Testis (tissue), 2 donors: ENCODE measurements at regions not wholly inside any gene's neighbourhood (a gene's known extent, or its start where the extent isn't known, plus 50 kb on each side); places are given as distances from the start of the nearest gene placed in this dataset.
"Not testable (repeated sequence)": the region's sequence is repeated elsewhere in the genome, so short reads cannot be mapped to it uniquely, and the experiment has no call there.

Source experiments
- DNase-seq: peaks from one replicate; pipeline ENCODE4 v3.0.0-alpha.2; 2019
- H3K27ac ChIP-seq, 2 donors: fragments of 200-600 bp; sonication (generic); one replicate each; pipeline ENCODE4 v1.5.1; 2019
- H3K27me3 ChIP-seq: fragments of 200-600 bp; sonication (generic); one replicate; pipeline ENCODE4 v1.5.1; 2019
- H3K36me3 ChIP-seq: fragments of 200-600 bp; sonication (generic); one replicate; pipeline ENCODE4 v1.5.1; 2017; ENCODE audit warnings: low read depth; ENCODE audit errors: missing control alignments
- H3K4me1 ChIP-seq: fragments of 200-600 bp; sonication (generic); one replicate; pipeline ENCODE4 v1.5.1; 2019
- H3K4me3 ChIP-seq, 2 donors: fragments of 200-600 bp; sonication (generic); one replicate each; pipeline ENCODE4 v1.5.1; 2017 to 2019
- H3K9me3 ChIP-seq: fragments of 200-600 bp; sonication (generic); one replicate; pipeline ENCODE4 v1.5.1; 2017
- POLR2A ChIP-seq: fragments of 450-650 bp; IDR thresholded peaks from one replicate; pipeline ENCODE4 v1.6.1; 2017; ENCODE audit warnings: antibody characterized with exemption, mild to moderate bottlenecking, moderate library complexity
- WGBS, 2 donors: methylation state at CpG; one replicate each; pipeline ENCODE4 v1.1.5; 2018; 5-methylcytosine and 5-hydroxymethylcytosine counted together
- intact Hi-C: fragments of 100-400 bp; cut with DNase I; formaldehyde crosslinking; loops from one replicate; pipeline ENCODE4 v1.15.1; 2023; ENCODE audit warnings: low total_unique reads
- TF ChIP-seq, protein P1 (sequence below), 3 experiments: fragments of 450-650 bp in 2 of 3; fragments of 200-600 bp in 1 of 3; sonication (generic) in 1 of 3; IDR thresholded peaks; one replicate each; pipeline ENCODE4 v1.5.1; 2016 to 2019; ENCODE audit warnings: antibody characterized with exemption in 3 of 3, mild to moderate bottlenecking in 2 of 3, moderate library complexity in 1 of 3

GRCh38 chr7:156379324-156380070, 261.1 kb upstream of the RNF32 start:
- Histone ChIP-seq H3K36me3 (no peaks in the 10 kb centered on the region), H3K9me3 (no peaks in the 10 kb centered on the region), H3K4me3 (no peak overlapping the region), H3K27me3 (no peaks in the 10 kb centered on the region), H3K4me1 (no peaks in the 10 kb centered on the region), H3K27ac (no peak overlapping the region)
- WGBS, 2 donors, result 64 to 68% methylated on average over 14 of the region's 14 CpGs
- TF ChIP-seq POLR2A, result no peak
- TF ChIP-seq, protein P1, sequence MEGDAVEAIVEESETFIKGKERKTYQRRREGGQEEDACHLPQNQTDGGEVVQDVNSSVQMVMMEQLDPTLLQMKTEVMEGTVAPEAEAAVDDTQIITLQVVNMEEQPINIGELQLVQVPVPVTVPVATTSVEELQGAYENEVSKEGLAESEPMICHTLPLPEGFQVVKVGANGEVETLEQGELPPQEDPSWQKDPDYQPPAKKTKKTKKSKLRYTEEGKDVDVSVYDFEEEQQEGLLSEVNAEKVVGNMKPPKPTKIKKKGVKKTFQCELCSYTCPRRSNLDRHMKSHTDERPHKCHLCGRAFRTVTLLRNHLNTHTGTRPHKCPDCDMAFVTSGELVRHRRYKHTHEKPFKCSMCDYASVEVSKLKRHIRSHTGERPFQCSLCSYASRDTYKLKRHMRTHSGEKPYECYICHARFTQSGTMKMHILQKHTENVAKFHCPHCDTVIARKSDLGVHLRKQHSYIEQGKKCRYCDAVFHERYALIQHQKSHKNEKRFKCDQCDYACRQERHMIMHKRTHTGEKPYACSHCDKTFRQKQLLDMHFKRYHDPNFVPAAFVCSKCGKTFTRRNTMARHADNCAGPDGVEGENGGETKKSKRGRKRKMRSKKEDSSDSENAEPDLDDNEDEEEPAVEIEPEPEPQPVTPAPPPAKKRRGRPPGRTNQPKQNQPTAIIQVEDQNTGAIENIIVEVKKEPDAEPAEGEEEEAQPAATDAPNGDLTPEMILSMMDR (IDR thresholded peaks at IDR 0.05), result no peak
- DNase-seq, result no peak
- intact Hi-C loops, result no loop called here

DNA sequence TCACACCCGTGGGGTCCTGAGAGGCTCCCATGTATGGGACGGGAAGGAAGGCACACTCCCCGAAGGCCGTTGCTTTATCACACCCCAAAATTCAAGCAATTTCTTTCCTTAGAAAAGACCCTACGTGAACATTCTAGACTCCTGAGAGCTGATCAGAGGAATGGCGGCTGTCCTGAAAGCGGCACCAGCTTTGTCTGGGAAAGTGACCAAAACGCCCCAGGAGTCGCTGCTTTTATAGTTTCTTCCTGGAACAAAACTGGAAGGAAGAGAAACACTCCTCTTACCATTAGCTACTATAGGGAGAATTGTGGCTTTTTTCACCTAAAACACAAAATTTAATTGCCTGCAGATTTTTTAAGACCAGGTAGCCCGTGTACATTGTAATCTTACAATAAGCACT, 261.8 kb upstream of the RNF32 start:
- 75 to 81% methylated on average over 10 of the region's 10 CpGs for WGBS, 2 donors
- Histone ChIP-seq H3K27me3 (no peaks in the 10 kb centered on the region), H3K4me1 (no peaks in the 10 kb centered on the region), H3K36me3 (no peaks in the 10 kb centered on the region), H3K4me3 (no peak overlapping the region), H3K27ac (no peak overlapping the region), H3K9me3 (no peaks in the 10 kb centered on the region)
- no peak for DNase-seq
- intact Hi-C loops, result no loop called here
- TF ChIP-seq, protein P1 (IDR thresholded peaks at IDR 0.05), result no peak
- TF ChIP-seq POLR2A, result no peak

DNA sequence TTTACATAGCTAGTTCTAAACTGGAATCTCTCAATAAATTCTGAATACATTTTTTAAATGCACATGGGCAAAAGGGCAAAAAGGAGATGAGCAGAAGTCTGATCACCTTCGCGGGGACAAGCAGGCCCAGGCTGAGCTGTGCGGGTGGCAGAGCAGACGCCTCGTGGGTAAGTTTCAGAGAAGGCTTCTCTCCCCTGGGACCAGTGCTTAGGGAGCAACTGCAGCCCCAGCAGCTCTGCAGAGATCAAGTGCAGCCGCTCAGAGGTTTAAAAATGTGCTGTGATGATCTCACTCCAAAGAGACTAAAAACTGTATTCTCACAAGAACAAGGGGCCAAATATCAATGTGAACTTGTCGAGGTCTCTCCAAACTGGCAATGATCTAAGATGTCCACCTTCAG, 264.3 kb upstream of the RNF32 start:
- TF ChIP-seq POLR2A, result no peak
- TF ChIP-seq, protein P1 (IDR thresholded peaks at IDR 0.05), result no peak
- Histone ChIP-seq H3K27ac (no peak overlapping the region), H3K4me1 (no peaks in the 10 kb centered on the region), H3K27me3 (no peaks in the 10 kb centered on the region), H3K36me3 (no peaks in the 10 kb centered on the region), H3K9me3 (no peaks in the 10 kb centered on the region), H3K4me3 (no peak overlapping the region)
- DNase-seq, result no peak
- intact Hi-C loops, result no loop called here
- WGBS, 2 donors, result 75 to 77% methylated on average over 7 of the region's 7 CpGs

- TF ChIP-seq, protein P1 (IDR thresholded peaks at IDR 0.05), result no peak
- no peak for TF ChIP-seq POLR2A
- H3K27me3 ChIP-seq, result no peaks in the 10 kb centered on the region
- WGBS, 2 donors, result 87 to 95% methylated on average over 4 of the region's 4 CpGs
- no peaks in the 10 kb centered on the region for H3K4me1 ChIP-seq
- H3K36me3 ChIP-seq, result no peaks in the 10 kb centered on the region
- no peak for DNase-seq
- H3K9me3 ChIP-seq, result no peaks in the 10 kb centered on the region
- no peak overlapping the region for H3K4me3 ChIP-seq
- no peak overlapping the region for H3K27ac ChIP-seq
- intact Hi-C loops, result no loop called here
Measured at GRCh38 chr7:156374335-156374734, 266.2 kb upstream of the RNF32 start.

GRCh38 chr7:156369929-156370328, 270.6 kb upstream of the RNF32 start:
- H3K36me3 ChIP-seq, DNase-seq, H3K4me1 ChIP-seq, H3K27ac ChIP-seq, H3K9me3 ChIP-seq, intact Hi-C loops, H3K27me3 ChIP-seq, H3K4me3 ChIP-seq: not testable (repeated sequence)
- 78 to 94% methylated on average over 6 of the region's 6 CpGs for WGBS, 2 donors
